Activated CD4-positive, alpha-beta T cell treated with anti-CD3 and anti-CD28 coated beads, Interleukin-2, amount 50 U/mL, for 1 hour (primary cell): ENCODE measurements at regions not wholly inside any gene's neighbourhood (a gene's known extent, or its start where the extent isn't known, plus 50 kb on each side); places are given as distances from the start of the nearest gene placed in this dataset.

Experiments
- DNase-seq: peaks from one replicate; pipeline ENCODE4 v3.0.0-alpha.2; 2020

DNA sequence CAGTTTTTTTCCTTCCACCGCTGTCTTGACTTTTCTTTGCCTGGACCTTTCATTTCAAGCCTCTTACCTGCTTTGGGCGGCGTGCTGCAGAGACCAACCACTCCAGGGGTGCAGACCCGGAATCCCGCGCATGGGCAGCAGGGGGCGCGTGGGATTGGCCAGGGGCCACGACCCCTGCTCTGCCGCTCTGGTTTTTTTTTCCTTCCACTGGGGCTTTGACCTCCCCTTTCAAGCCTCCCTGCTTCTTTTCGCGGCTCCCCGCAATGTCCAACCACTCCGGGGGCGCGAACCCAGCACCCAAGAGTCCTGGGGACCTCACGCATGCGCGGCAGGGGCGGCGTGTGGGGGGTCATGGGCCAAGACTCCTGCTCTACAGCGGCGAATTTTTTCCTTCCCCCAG is 325.1 kb downstream of the ALG10 start:
- no peak for DNase-seq

- no peak for DNase-seq
Observed at GRCh38 chr12:34348064-34348463, 325.8 kb downstream of the ALG10 start.

DNA sequence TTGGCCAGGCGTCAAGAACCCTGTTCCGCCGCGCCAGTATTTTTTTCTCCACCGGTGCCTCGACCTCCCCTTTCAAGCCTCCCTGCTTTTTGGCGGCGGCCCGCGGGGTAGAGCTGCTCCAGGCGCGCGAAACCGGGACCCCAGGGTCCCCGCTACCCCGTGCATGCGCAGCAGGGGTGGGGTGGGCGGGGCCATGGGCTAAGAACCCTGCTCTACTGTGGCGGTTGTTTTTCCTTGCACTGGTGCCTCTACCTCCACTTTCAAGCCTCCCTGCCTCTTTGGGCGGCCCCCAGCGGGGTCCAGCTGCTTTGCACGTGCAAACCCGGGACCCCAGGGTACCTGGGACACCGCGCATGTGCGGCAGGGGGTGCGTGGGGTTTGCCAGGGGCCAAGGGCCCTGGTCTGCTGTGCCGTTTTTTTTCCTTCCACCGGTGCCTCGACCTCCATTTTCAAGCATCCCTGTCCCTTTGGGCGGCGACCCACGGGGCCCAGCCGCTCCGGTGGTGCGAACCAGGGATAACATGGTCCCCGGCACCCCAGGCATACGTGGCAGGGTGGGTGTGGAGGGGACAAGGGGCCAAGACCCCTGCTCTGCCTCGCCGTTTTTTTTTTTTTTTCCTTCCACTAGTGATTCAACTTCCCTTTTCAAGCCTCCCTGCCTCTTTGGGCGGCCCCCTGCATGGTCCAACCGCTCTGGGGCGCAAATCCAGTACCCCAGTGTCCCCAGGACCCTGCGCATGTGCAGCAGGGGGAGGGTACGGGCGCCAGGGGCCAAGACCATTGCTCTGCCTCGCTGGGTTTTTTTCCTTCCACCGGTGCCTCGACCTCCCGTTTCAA is 326.8 kb downstream of the ALG10 start:
- no peak for DNase-seq

- DNase-seq = no peak
Observed at GRCh38 chr12:34349673-34349961, 327.3 kb downstream of the ALG10 start.

GRCh38 chr12:34350092-34351041 is 328.1 kb downstream of the ALG10 start:
- no peak for DNase-seq

- DNase-seq = no peak
Observed at GRCh38 chr12:34352098-34352497, 329.8 kb downstream of the ALG10 start.

DNA sequence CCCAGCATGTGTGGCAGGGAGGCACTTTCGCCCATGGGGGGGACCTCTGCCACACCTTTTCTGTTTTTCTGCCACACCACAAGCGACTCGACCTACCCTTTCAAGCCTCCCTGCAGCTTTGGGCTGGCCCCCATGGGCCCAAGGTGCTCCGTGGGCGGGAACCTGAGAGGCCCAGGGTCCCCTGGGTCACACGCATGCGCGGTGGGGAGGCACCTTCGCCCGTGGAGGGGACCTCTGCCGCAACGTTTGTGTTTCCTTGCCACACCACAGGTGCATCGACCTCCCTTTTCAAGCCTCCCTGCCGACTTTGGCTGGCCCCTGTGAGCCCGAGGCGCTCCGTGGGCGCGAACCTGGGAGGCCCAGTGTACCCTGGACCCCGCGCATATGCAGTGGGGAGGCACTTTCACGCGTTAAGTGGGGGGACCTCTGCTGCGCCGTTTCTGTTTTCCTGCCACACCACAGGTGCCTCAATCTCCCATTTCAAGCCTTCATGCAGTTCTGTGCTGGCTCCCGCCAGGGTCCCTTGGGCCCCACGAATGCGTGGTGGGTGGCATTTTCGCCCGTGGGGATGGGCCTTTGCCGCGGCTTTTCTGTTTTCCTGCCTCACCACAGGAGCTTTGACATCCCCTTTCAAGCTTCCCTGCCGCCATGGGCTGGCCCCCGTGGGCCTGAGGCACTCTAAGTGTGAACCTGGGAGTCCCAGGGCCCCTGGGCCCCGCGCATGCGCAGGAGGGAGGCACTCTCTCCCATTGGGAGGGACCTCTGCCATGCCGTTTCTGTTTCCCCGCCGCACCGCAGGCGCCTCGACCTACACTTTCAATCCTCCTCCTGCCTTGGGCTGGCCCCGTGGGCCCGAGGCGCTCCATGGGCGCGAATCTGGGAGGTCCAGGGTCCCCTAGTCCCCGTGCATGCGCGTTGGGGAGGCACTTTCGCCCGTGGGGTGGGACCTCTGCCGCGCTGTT is 332.2 kb downstream of the ALG10 start:
- no peak for DNase-seq

DNA sequence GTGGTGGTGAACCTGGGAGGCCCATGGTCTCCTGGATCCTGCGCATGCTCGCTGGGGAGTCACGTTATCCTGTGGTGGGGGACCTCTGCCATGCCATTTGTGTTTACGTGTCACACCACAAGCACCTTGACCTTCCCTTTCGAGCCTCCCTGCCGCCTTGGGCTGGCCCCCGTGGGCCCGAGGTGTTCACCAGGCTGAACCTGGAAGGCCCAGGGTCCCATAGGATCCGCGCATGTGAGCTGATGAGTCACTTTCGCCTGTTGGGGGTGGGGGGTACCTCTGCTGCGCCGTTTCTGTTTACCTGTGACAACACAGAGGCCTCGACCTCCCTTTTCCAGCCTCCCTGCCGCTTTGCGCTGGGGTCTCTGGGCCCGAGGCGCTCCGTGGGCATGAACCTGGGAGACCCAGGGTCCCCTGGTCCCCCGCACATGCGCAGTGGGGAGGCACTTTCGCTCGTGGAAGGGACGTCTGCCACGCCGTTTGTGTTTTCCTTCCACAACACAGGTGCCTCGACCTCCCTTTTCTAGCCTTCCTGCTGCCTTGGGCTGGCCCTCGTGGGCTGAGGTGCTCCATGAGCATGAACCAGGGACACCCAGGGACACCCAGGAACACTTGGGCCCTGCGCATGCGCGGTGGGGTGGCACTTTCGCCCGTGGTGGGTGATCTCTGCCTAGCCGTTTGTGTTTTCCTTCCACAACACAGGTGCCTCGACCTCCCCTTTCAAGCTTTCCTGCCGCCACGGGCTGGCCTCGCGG is 334.1 kb downstream of the ALG10 start:
- DNase-seq = no peak

- DNase-seq = no peak
Observed at GRCh38 chr12:34357791-34358190, 335.5 kb downstream of the ALG10 start.

GRCh38 chr12:34358198-34358597 is 335.9 kb downstream of the ALG10 start:
- no peak for DNase-seq

DNA sequence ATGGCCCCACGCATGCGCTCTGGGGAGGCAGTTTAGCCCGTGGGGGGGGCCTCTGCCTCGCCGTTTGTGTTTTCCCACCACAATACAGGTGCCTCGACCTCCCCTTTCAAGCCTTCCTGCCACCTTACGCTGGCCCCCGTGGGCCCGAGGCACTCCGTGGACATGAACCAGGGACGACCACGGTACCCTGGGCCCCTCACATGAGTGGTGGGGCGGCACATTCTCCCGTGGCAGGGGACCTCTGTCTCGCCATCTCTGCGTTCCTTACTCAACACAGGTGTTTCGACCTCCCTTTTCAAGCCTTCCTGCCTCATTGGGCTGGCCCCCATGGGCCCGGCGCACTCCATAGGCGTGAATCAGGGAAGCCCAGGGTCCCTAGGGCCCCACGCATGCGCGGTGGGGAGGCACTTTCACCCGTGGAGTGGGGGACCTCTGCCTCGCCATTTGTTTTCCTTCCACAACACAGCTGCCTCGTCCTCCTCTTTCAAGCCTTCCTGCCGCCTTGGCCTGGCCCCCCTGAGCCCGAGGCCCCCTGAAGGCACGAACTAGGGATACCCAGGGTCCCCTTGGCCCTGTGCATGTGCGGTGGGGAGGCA is 339.5 kb downstream of the ALG10 start:
- no peak for DNase-seq

DNA sequence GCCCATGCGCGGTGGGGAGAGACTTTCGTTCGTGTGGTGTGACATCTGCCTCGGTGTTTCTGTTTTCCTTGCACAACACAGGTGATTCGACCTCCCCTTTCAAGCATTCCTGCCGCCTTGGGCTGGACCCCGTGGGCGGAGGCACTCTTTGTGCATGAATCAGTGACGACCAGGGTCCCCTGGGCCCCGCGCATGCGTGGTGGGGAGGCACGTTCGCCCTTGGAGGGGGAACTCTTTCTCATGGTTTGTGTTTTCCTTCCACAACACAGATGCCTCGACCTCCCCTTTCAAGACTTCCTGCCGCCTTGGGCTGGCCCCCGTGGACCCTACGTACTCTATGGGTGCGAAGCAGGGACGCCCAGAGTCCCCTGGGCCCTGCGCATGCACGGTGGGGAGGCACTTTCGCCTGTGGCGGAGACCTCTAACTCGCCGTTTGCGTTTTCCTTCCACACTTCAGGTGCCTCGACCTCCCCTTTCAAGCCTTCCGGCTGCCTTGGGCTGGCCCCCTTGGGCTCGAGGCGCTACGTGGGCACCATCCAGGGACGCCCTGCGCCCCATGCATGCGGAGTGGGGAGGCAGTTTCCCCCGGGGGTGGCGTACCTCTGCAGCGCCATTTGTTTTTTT is 340.9 kb downstream of the ALG10 start:
- no peak for DNase-seq

DNA sequence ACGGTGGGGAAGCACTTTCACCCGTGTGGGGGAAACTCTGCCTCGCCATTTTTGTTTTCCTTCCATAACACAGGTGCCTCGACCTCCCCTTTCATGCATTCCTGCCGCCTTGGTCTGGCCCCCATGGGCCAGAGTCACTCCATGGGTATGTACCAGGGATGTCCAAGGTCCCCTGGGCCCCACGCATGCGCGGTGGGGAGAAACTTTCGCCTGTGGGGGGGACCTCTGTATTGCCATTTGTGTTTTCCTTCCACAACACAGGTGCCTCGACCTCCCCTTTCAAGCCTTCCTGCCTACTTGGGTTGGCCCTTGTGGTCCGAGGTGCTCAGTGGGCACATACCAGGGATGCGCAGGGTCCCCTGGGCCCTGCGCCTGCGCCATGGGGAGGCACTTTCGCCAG is 345.8 kb downstream of the ALG10 start:
- DNase-seq = no peak

- no peak for DNase-seq
Observed at GRCh38 chr12:34371050-34371449, 348.8 kb downstream of the ALG10 start.

DNA sequence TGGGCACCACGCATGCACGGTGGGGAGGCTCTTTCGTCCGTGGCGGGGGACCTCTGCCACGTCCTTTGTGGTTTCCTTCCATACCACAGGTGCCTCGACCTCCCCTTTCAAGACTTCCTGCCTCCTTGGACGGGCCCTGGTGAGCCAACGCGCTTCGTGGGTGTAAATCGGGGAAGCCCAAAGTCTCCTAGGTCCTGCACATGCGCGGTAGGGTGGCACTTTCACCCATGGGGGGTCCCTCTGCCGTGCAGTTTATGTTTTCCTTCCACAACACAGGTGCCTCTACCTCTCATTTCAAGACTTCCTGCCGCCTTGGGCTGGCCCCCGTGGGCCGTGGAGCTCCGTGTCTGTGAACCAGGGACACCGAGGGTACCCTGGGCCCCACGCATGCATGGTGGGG is 349.7 kb downstream of the ALG10 start:
- no peak for DNase-seq

GRCh38 chr12:34373926-34374325 is 351.6 kb downstream of the ALG10 start:
- no peak for DNase-seq

- DNase-seq = no peak
Observed at GRCh38 chr12:34376133-34376799, 354.0 kb downstream of the ALG10 start.

- DNase-seq = no peak
Observed at GRCh38 chr12:34377243-34378035, 355.1 kb downstream of the ALG10 start.

DNA sequence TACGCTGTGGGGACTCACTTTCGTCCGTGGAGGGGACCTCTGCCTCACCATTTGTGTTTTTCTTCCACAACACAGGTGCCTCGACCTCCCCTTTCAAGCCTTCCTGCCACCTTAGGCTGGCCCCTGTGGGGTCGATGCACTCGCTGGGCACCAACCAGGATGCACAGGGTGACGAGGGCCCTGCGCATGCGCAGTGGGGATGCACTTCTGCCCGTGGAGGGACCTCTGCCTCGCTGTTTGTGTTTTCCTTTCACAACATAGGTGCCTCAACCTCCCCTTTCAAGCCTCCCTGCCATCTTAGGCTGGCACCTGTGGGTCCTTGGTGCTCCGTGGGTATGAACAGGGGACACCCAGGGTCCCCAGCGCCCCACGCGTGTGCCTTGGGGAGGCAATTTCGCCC is 356.8 kb downstream of the ALG10 start:
- no peak for DNase-seq

- DNase-seq = no peak
Observed at GRCh38 chr12:34384693-34385092, 362.4 kb downstream of the ALG10 start.
